ENCODE measurements at regions not wholly inside any gene's neighbourhood (a gene's known extent, or its start where the extent isn't known, plus 50 kb on each side); places are given as distances from the start of the nearest gene placed in this dataset.

DNA sequence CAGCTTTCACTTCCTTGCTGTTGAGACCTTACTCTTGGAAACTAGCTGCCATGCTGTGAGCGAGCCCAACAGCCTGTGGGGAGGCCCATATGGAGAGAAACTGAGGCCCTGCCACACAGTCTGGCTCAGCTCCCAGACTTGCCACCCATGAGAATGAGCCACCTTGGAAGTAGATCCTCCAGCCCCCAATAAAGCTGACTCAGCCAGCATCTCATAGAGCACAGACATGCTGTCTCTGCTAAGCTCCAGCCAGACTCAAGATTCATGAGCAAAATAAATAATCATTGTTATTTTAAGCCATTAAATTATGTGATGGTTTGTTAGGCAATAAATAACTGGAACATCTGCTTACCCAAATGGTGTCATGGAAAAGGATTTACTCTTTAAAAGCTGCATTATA lies 53.6 kb upstream of the DDX18 start:
- Mint-ChIP-seq H3K9me3 (no peaks in the 10 kb centered on the region), H3K4me3 (no peak overlapping the region), H3K27me3 (no peaks in the 10 kb centered on the region), H3K36me3 (no peaks in the 10 kb centered on the region), H3K4me1 (no peaks in the 10 kb centered on the region), H3K27ac (no peak overlapping the region)
- CTCF ChIA-PET, result no interaction called here
- DNase-seq, result no peak

DNA sequence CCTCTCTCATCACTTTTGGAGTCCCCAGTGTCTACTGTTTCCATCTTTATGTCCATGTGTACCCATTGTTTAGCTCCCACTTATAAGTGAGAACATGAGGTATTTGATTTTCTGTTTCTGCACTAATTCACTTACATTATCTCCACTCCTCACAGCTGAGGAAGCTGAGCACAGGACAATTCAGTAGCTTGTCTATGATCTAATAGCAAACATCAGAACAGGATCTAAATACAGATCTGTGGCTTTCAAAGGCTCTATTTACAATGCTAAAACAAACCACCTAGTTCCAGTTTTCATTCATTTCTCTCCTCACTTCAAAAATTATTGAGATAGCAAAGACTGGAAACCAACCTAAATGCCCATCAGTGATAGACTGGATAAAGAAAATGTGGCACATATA lies 52.0 kb upstream of the DDX18 start:
- no peaks in the 10 kb centered on the region for H3K27me3 Mint-ChIP-seq
- H3K4me1 Mint-ChIP-seq, result no peaks in the 10 kb centered on the region
- H3K4me3 Mint-ChIP-seq, result no peak overlapping the region
- H3K27ac Mint-ChIP-seq, result no peak overlapping the region
- no peaks in the 10 kb centered on the region for H3K9me3 Mint-ChIP-seq
- DNase-seq, result no peak
- no peaks in the 10 kb centered on the region for H3K36me3 Mint-ChIP-seq
- CTCF ChIA-PET, result interaction anchor here (0.9 kb wide), 1 partner anchor 25 kb away, joined by 3 read pairs; no protein-coding TSS in a partner anchor

- no peaks in the 10 kb centered on the region for H3K9me3 Mint-ChIP-seq
- CTCF ChIA-PET, result no interaction called here
- no peak overlapping the region for H3K4me3 Mint-ChIP-seq
- H3K36me3 Mint-ChIP-seq, result no peaks in the 10 kb centered on the region
- H3K27ac Mint-ChIP-seq, result no peak overlapping the region
- no peaks in the 10 kb centered on the region for H3K27me3 Mint-ChIP-seq
- H3K4me1 Mint-ChIP-seq, result no peaks in the 10 kb centered on the region
- no peak for DNase-seq
Observed at GRCh38 chr2:117763804-117764203, 50.7 kb upstream of the DDX18 start.
